H9 (cell line): ENCODE measurements at regions not wholly inside any gene's neighbourhood (a gene's known extent, or its start where the extent isn't known, plus 50 kb on each side); places are given as distances from the start of the nearest gene placed in this dataset.

Source experiments
- DNase-seq: peaks from one replicate; pipeline ENCODE4 v3.0.0-alpha.2; 2017
- H2AFZ ChIP-seq: one replicate; pipeline ENCODE4 v1.6.1; 2013; ENCODE audit warnings: mild to moderate bottlenecking, low read length, control low read depth, moderate library complexity
- H2AK5ac ChIP-seq: 2 replicates; pipeline ENCODE4 v1.6.1; 2013; ENCODE audit warnings: low read length, control low read depth, mixed read lengths; ENCODE audit not compliant: insufficient read length
- H2BK120ac ChIP-seq: one replicate; pipeline ENCODE4 v1.6.1; 2013; ENCODE audit warnings: low read depth, mild to moderate bottlenecking, low read length, control low read depth, inconsistent platforms; ENCODE audit not compliant: poor library complexity, severe bottlenecking
- H2BK12ac ChIP-seq: 2 replicates; pipeline ENCODE4 v1.6.1; 2013; ENCODE audit warnings: low read length, control low read depth, mixed read lengths, low read depth; ENCODE audit not compliant: insufficient read length
- H2BK15ac ChIP-seq: 2 replicates; pipeline ENCODE4 v1.6.1; 2013; ENCODE audit warnings: low read depth, low read length, control low read depth
- H2BK20ac ChIP-seq: one replicate; pipeline ENCODE4 v1.6.1; 2013; ENCODE audit warnings: low read depth, mild to moderate bottlenecking, low read length, control low read depth, inconsistent platforms; ENCODE audit not compliant: poor library complexity, severe bottlenecking
- H2BK5ac ChIP-seq: 2 replicates; pipeline ENCODE4 v1.6.1; 2013; ENCODE audit warnings: low read length, control low read depth, mixed read lengths; ENCODE audit not compliant: insufficient read length
- H3K14ac ChIP-seq: 2 replicates; pipeline ENCODE4 v1.6.1; 2013; ENCODE audit warnings: low read length, control low read depth; ENCODE audit not compliant: insufficient read depth
- H3K18ac ChIP-seq: 2 replicates; pipeline ENCODE4 v1.6.1; 2013; ENCODE audit warnings: low read depth, mild to moderate bottlenecking, mixed read lengths, low read length, control low read depth; ENCODE audit not compliant: insufficient read length
- H3K23ac ChIP-seq: 2 replicates; pipeline ENCODE4 v1.6.1; 2013; ENCODE audit warnings: low read length, control low read depth, mixed read lengths, low read depth; ENCODE audit not compliant: insufficient read length
- H3K23me2 ChIP-seq: 2 replicates; pipeline ENCODE4 v1.6.1; 2013; ENCODE audit warnings: low read depth, mild to moderate bottlenecking, mixed read lengths, low read length, control low read depth; ENCODE audit not compliant: insufficient read length, poor library complexity, severe bottlenecking
- H3K27ac ChIP-seq: 2 replicates; pipeline ENCODE4 v1.5.1; 2013; ENCODE audit warnings: low read length, control low read depth, mixed read lengths, low read depth; ENCODE audit not compliant: insufficient read length
- H3K27me3 ChIP-seq: 2 replicates; pipeline ENCODE4 v1.6.1; 2013; ENCODE audit warnings: low read length, control low read depth, inconsistent platforms; ENCODE audit not compliant: insufficient read depth
- H3K4ac ChIP-seq: 2 replicates; pipeline ENCODE4 v1.6.1; 2013; ENCODE audit warnings: low read depth, mild to moderate bottlenecking, control low read depth, inconsistent platforms, low read length, moderate library complexity
- H3K4me1 ChIP-seq: 2 replicates; pipeline ENCODE4 v1.6.1; 2013; ENCODE audit warnings: low read length, control low read depth, inconsistent platforms; ENCODE audit not compliant: insufficient read depth
- H3K4me2 ChIP-seq: 2 replicates; pipeline ENCODE4 v1.6.1; 2013; ENCODE audit warnings: low read length, control low read depth, mixed read lengths; ENCODE audit not compliant: insufficient read length, insufficient read depth
- H3K56ac ChIP-seq: 2 replicates; pipeline ENCODE4 v1.6.1; 2013; ENCODE audit warnings: low read depth, mild to moderate bottlenecking, mixed read lengths, low read length, control low read depth; ENCODE audit not compliant: insufficient read length
- H3K79me1 ChIP-seq: 2 replicates; pipeline ENCODE4 v1.6.1; 2013; ENCODE audit warnings: low read depth, mild to moderate bottlenecking, moderate library complexity, low read length, control low read depth, inconsistent platforms; ENCODE audit not compliant: insufficient read depth, poor library complexity, severe bottlenecking
- H3K79me2 ChIP-seq: 2 replicates; pipeline ENCODE4 v1.6.1; 2013; ENCODE audit warnings: low read length, control low read depth, inconsistent platforms; ENCODE audit not compliant: insufficient read depth
- H3K9ac ChIP-seq: 2 replicates; pipeline ENCODE4 v1.6.1; 2013; ENCODE audit warnings: low read length, control low read depth, mixed read lengths; ENCODE audit not compliant: insufficient read length; ENCODE audit errors: extremely low read depth
- H3K9me3 ChIP-seq: one replicate; pipeline ENCODE4 v1.6.1; 2013; ENCODE audit warnings: low read depth, low read length, inconsistent platforms; ENCODE audit not compliant: control insufficient read depth
- H3T11ph ChIP-seq: one replicate; pipeline ENCODE4 v1.6.1; 2013; ENCODE audit warnings: mild to moderate bottlenecking, low read length, control low read depth, inconsistent platforms
- H4K20me1 ChIP-seq: one replicate; pipeline ENCODE4 v1.6.1; 2013; ENCODE audit not compliant: control insufficient read depth, insufficient read length, insufficient read depth
- H4K5ac ChIP-seq: 2 replicates; pipeline ENCODE4 v1.6.1; 2013; ENCODE audit warnings: low read depth, mild to moderate bottlenecking, mixed read lengths, low read length, control low read depth; ENCODE audit not compliant: insufficient read length
- H4K8ac ChIP-seq: replicated peaks from 2 replicates; pipeline ENCODE4 v1.6.1; 2013; ENCODE audit warnings: low read length, control low read depth, mixed read lengths, low read depth; ENCODE audit not compliant: insufficient read length
- H4K91ac ChIP-seq: 2 replicates; pipeline ENCODE4 v1.6.1; 2013; ENCODE audit warnings: low read depth, mild to moderate bottlenecking, moderate library complexity, mixed read lengths, low read length, control low read depth; ENCODE audit not compliant: insufficient read length
- H3K27ac Mint-ChIP-seq, 3 experiments: 2 replicates in 2 of 3; 3 replicates in 1 of 3; pipeline ENCODE4 v1.8.0; 2020 to 2021; ENCODE audit warnings: mixed read lengths in 3 of 3, mild to moderate bottlenecking in 1 of 3, moderate library complexity in 1 of 3
- H3K27me3 Mint-ChIP-seq: 2 replicates; pipeline ENCODE4 v1.8.0; 2021; ENCODE audit warnings: low read depth, mild to moderate bottlenecking, moderate library complexity, mixed read lengths
- H3K36me3 Mint-ChIP-seq, 3 experiments: 2 replicates in 2 of 3; 3 replicates in 1 of 3; pipeline ENCODE4 v1.8.0; 2020 to 2021; ENCODE audit warnings: low read depth in 3 of 3, mixed read lengths in 3 of 3; ENCODE audit not compliant: insufficient read depth in 1 of 3
- H3K4me1 Mint-ChIP-seq, 2 experiments: 2 replicates each; pipeline ENCODE4 v1.8.0; 2020; ENCODE audit warnings: mixed read lengths in 2 of 2
- H3K4me3 Mint-ChIP-seq, 2 experiments: 2 replicates in 1 of 2; 3 replicates in 1 of 2; pipeline ENCODE4 v1.8.0; 2020 to 2021; ENCODE audit warnings: mild to moderate bottlenecking in 2 of 2, mixed read lengths in 2 of 2, moderate library complexity in 1 of 2
- H3K9me3 Mint-ChIP-seq, 2 experiments: 2 replicates in 1 of 2; 3 replicates in 1 of 2; pipeline ENCODE4 v1.8.0; 2020; ENCODE audit warnings: mild to moderate bottlenecking in 2 of 2, mixed read lengths in 2 of 2, moderate library complexity in 1 of 2
- CTCF ChIP-seq: fragments of 200-600 bp; sonication (generic); conservative IDR thresholded peaks from 3 replicates; pipeline ENCODE4 v1.8.0; 2021; ENCODE audit warnings: antibody characterized with exemption, mild to moderate bottlenecking
- WGBS: extraction: QIAGEN DNeasy Blood & Tissue Kit; methylation state at CpG from one replicate; pipeline ENCODE4 v1.1.7; 2013; ENCODE audit warnings: missing lambda C conversion rate, low lambda C conversion rate, mixed read lengths; ENCODE audit not compliant: insufficient read length; ENCODE audit errors: extremely low coverage; 5-methylcytosine and 5-hydroxymethylcytosine counted together

DNA sequence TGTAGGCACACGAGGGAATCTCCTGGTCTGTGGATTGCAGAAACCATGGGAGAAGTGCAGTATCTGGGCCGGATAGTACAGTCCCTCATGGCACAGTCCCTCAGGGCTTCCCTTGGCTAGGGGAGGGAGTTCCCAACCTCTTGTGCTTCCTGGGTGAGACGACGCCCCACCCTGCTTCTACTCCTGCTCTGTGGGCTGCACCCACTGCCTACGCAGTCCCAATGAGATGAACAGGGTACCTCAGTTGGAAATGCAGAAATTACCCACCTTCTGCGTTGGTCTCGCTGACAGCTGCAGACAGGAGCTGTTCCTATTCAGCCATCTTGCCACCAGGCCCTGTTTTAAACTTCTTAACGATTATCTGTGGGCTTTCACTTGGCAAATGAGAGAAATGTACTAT, 157.2 kb upstream of the CARD18 start:
- no peak overlapping the region for H2BK120ac ChIP-seq
- no peak overlapping the region for H2BK12ac ChIP-seq
- H3K27ac ChIP-seq: no peak overlapping the region
- DNase-seq: no peak
- no peak overlapping the region for H3T11ph ChIP-seq
- H2BK15ac ChIP-seq: no peak overlapping the region
- no peaks in the 10 kb centered on the region for H3K27me3 ChIP-seq
- H3K23ac ChIP-seq: no peak overlapping the region
- no peak overlapping the region for H3K4ac ChIP-seq
- H3K14ac ChIP-seq: no peak overlapping the region
- H3K4me2 ChIP-seq: no peak overlapping the region
- no peak overlapping the region for H2AFZ ChIP-seq
- Mint-ChIP-seq H3K4me3 (no peak overlapping the region), H3K27ac (no peak overlapping the region), H3K9me3 (no peaks in the 10 kb centered on the region; a peak in 1 of 5 replicates), H3K27me3 (no peaks in the 10 kb centered on the region), H3K36me3 (no peaks in the 10 kb centered on the region), H3K4me1 (no peaks in the 10 kb centered on the region)
- no peaks in the 10 kb centered on the region for H3K23me2 ChIP-seq
- no peaks in the 10 kb centered on the region for H4K20me1 ChIP-seq
- H4K5ac ChIP-seq: no peak overlapping the region
- H4K91ac ChIP-seq: no peak overlapping the region
- no peak overlapping the region for H3K9ac ChIP-seq
- no peaks in the 10 kb centered on the region for H3K4me1 ChIP-seq
- H3K79me2 ChIP-seq: no peaks in the 10 kb centered on the region
- no peak overlapping the region for H4K8ac ChIP-seq
- TF ChIP-seq CTCF: no peak
- no peak overlapping the region for H3K18ac ChIP-seq
- no peaks in the 10 kb centered on the region for H3K79me1 ChIP-seq
- WGBS: no CpG with 5 or more reads among the region's 8 CpGs
- H3K56ac ChIP-seq: no peak overlapping the region
- H2AK5ac ChIP-seq: no peak overlapping the region
- H2BK20ac ChIP-seq: no peak overlapping the region
- H2BK5ac ChIP-seq: no peak overlapping the region
- H3K9me3 ChIP-seq: no peaks in the 10 kb centered on the region
